HCT116 (cell line): ENCODE measurements at regions not wholly inside any gene's neighbourhood (a gene's known extent, or its start where the extent isn't known, plus 50 kb on each side); places are given as distances from the start of the nearest gene placed in this dataset.

Experiments
- ATF3 ChIP-seq: IDR thresholded peaks from 2 replicates; pipeline ENCODE4 v1.6.1; 2012
- CEBPB ChIP-seq: IDR thresholded peaks from 2 replicates; pipeline ENCODE4 v1.6.1; 2012; ENCODE audit warnings: low read depth
- CTCF ChIP-seq, 3 experiments: fragments of 200-600 bp in 1 of 3; sonication (generic) in 1 of 3; IDR thresholded peaks in 2 of 3; conservative IDR thresholded peaks in 1 of 3; 2 replicates each; pipeline ENCODE4 v1.5.1; 2012 to 2017; ENCODE audit warnings: low read depth in 2 of 3, low read length in 2 of 3, antibody characterized with exemption in 1 of 3, borderline replicate concordance in 1 of 3, control low read depth in 1 of 3, mild to moderate bottlenecking in 1 of 3, mixed read lengths in 1 of 3, mixed run types in 1 of 3, moderate library complexity in 1 of 3; ENCODE audit not compliant: insufficient read depth in 1 of 3
- EZH2 ChIP-seq: fragments of 200-600 bp; sonication (generic); IDR thresholded peaks from 2 replicates; pipeline ENCODE4 v1.6.1; 2017; ENCODE audit warnings: antibody characterized with exemption, mixed run types
- EZH2phosphoT487 ChIP-seq: fragments of 200-600 bp; IDR thresholded peaks from 2 replicates; pipeline ENCODE4 v1.6.1; 2018; ENCODE audit warnings: antibody characterized with exemption, borderline replicate concordance
- FOSL1 ChIP-seq: IDR thresholded peaks from 2 replicates; pipeline ENCODE4 v1.6.1; 2012; ENCODE audit warnings: low read depth
- MAX ChIP-seq: IDR thresholded peaks from 2 replicates; pipeline ENCODE4 v1.6.1; 2012
- POLR2A ChIP-seq: IDR thresholded peaks from 2 replicates; pipeline ENCODE4 v1.7.0; 2011; ENCODE audit warnings: borderline replicate concordance; ENCODE audit not compliant: insufficient read depth, insufficient read length; ENCODE audit errors: extremely low read depth
- POLR2AphosphoS5 ChIP-seq: IDR thresholded peaks from 2 replicates; pipeline ENCODE4 v1.6.1; 2011; ENCODE audit warnings: mild to moderate bottlenecking, low read depth, low read length, moderate library complexity
- RAD21 ChIP-seq: IDR thresholded peaks from 2 replicates; pipeline ENCODE4 v1.6.1; 2012; ENCODE audit warnings: low read depth, mild to moderate bottlenecking
- SP1 ChIP-seq: IDR thresholded peaks from 2 replicates; pipeline ENCODE4 v1.6.1; 2012; ENCODE audit warnings: low read depth
- YY1 ChIP-seq: IDR thresholded peaks from 2 replicates; pipeline ENCODE4 v1.6.1; 2011; ENCODE audit warnings: low read length, low read depth, moderate library complexity, mild to moderate bottlenecking; ENCODE audit not compliant: insufficient replicate concordance; ENCODE audit errors: extremely low read depth
- ZFX ChIP-seq: fragments of 450-650 bp; IDR thresholded peaks from 2 replicates; pipeline ENCODE4 v1.6.1; 2017
- ZNF274 ChIP-seq: fragments of 200-500 bp; sonication (Bioruptor generic); IDR thresholded peaks from 2 replicates; pipeline ENCODE4 v1.6.1; 2014; ENCODE audit warnings: mild to moderate bottlenecking, low read depth, low read length, inconsistent platforms

- TF ChIP-seq CTCF (IDR thresholded peaks at IDR 0.05 in 2 of 3, conservative IDR thresholded peaks at IDR 0.05 in 1 of 3; ENCODE audit: borderline replicate concordance in 1 of 3, insufficient read depth in 1 of 3, low read depth in 2 of 3, low read length in 2 of 3) (no peak), ZNF274 (no peak), POLR2A (no peak), ATF3 (no peak), YY1 (no peak), CEBPB (no peak), RAD21 (no peak), SP1 (no peak), EZH2phosphoT487 (no peak), MAX (no peak), ZFX (no peak), FOSL1 (no peak), POLR2AphosphoS5 (no peak), EZH2 (no peak)
These were observed 587.9 kb downstream of the TBL1XR1 start for GRCh38 chr3:176609361-176609760.
